Cardiac fibroblast (primary cell): ENCODE measurements at regions not wholly inside any gene's neighbourhood (a gene's known extent, or its start where the extent isn't known, plus 50 kb on each side); places are given as distances from the start of the nearest gene placed in this dataset.

ENCODE experiments used
- DNase-seq, 2 donors: peaks; one replicate each; pipeline versions ENCODE4 v3.0.0 to v3.0.0-alpha.2; 2010; ENCODE audit warnings: low read depth in 2 of 2
- H3K4me3 ChIP-seq, 2 donors: replicated peaks in 1 of 2; 1 replicate in 1 of 2; 2 replicates in 1 of 2; pipeline ENCODE4 v1.5.1; 2011; ENCODE audit warnings: low read depth in 2 of 2, low read length in 2 of 2, mild to moderate bottlenecking in 2 of 2, moderate library complexity in 1 of 2
- CTCF ChIP-seq: IDR thresholded peaks from one replicate; pipeline ENCODE4 v1.5.1; 2011; ENCODE audit warnings: low read depth, mild to moderate bottlenecking, low read length, inconsistent platforms

DNA sequence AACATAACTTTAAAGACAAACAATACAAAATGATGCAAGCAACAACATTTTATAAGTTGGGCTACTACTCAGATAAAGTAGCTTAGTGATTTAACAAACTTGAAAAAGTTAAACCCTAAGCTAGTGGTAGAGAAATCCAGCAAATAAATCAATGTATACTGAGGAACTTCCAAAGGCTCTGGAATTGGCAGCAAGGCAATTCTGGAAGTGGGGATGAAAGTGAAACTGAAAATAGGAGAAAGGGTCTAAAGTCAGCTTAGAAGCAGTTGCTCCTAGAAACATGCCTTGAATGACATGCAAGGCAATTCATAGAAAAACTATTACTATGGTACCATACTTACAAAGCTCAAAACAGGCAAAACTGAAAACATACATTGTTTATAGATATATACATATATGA is 90.0 kb upstream of the CAMK1G start:
- TF ChIP-seq CTCF: no peak
- H3K4me3 ChIP-seq: no peak overlapping the region
- DNase-seq: peak in 1 of 2 donors; percentile 11

DNA sequence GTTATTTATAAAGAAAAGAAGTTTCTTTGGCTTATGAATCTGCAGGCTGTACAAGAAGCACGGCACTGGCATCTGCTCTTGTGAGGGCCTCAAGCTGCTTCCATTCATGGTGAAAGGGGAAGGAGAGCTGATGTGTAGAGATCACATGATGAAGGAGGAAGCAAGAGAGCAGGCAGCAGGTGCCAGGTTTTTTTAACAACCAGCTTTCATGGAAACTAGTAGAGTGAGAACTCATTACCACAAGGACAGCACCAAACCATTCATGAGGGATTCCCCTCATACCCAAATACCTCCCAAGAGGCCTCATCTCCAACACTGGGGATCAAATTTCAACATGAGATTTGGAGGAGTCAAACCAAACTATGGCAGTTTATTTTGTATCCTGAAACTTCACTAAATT is 85.8 kb upstream of the CAMK1G start:
- no peak overlapping the region for H3K4me3 ChIP-seq
- no peak for TF ChIP-seq CTCF

GRCh38 chr1:209500993-209501392 is 82.5 kb upstream of the CAMK1G start:
- no peak for DNase-seq
- no peak overlapping the region for H3K4me3 ChIP-seq
- TF ChIP-seq CTCF: no peak

More for the DNA sequence above, 85.8 kb upstream of the CAMK1G start:
- no peak for DNase-seq

DNA sequence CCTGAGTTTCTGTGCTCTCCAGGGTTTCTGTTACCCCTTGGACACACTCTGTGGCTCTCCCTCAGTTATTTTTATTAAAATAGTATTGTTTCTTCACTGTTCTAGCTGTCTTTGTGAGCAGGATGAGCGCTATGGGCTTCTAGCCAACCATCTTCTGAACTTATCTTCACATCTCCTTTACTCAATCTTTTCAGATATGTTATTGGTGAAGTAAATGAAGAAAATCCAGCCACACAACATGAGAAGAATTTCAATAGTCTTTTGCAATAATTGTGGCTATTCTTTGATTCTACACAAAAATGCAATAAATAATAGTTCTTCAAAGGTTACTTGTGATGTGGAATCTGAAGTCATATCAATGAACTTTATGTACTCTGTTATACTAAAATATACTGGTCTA is 80.3 kb upstream of the CAMK1G start:
- TF ChIP-seq CTCF: no peak
- no peak overlapping the region for H3K4me3 ChIP-seq
- no peak for DNase-seq

- no peak for TF ChIP-seq CTCF
- DNase-seq: no peak
- no peak overlapping the region for H3K4me3 ChIP-seq
These were observed 78.9 kb upstream of the CAMK1G start for GRCh38 chr1:209504571-209504970.

GRCh38 chr1:209505044-209505443 is 78.5 kb upstream of the CAMK1G start:
- no peak for TF ChIP-seq CTCF
- H3K4me3 ChIP-seq: no peak overlapping the region
- peak in 1 of 2 donors; percentile 9 for DNase-seq

DNA sequence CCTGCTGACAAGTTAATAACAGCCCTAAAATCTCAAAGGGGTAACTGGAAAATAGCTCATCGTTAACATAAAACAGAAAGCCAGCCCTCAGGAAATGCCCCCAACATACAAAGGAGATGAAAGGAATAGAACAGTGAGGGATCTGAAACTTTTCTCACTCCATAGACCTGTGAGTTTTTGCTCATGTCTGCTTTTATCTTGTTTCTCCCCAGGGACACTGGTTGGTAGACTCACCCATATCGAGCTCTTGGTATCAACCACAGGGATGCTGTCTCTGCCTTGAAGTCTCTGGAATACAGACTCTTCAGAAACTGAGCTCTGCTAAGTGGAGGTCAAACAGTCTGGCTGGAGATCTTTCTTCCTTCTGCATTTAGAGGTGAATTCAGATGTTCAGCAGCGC is 77.4 kb upstream of the CAMK1G start:
- DNase-seq: no peak
- H3K4me3 ChIP-seq: no peak overlapping the region
- TF ChIP-seq CTCF: no peak
